Activated T-helper 1 cell treated with anti-CD3 and anti-CD28 coated beads, Interleukin-12 subunit alpha, Interleukin-12 subunit beta, Interleukin-2, Interleukin-4 antibody, amounts not matched to agents 30 ng/mL and 10 ng/mL and 1 ng/mL, durations not matched to agents 14 hours and 24 hours and 36 hours (primary cell): ENCODE measurements at regions not wholly inside any gene's neighbourhood (a gene's known extent, or its start where the extent isn't known, plus 50 kb on each side); places are given as distances from the start of the nearest gene placed in this dataset.
"Not testable (repeated sequence)": the region's sequence is repeated elsewhere in the genome, so short reads cannot be mapped to it uniquely, and the experiment has no call there.

Experiments used
- DNase-seq: peaks from one replicate; pipeline ENCODE4 v3.0.0; 2021; ENCODE audit warnings: low spot score
- H3K27ac Mint-ChIP-seq: one replicate; pipeline ENCODE4 v1.8.0; 2021; ENCODE audit warnings: mild to moderate bottlenecking, mixed read lengths
- H3K27me3 Mint-ChIP-seq: one replicate; pipeline ENCODE4 v1.8.0; 2022; ENCODE audit warnings: mild to moderate bottlenecking, moderate library complexity, mixed read lengths; ENCODE audit not compliant: insufficient read depth
- H3K36me3 Mint-ChIP-seq: one replicate; pipeline ENCODE4 v1.8.0; 2021; ENCODE audit warnings: low read depth, mixed read lengths
- H3K4me1 Mint-ChIP-seq: one replicate; pipeline ENCODE4 v1.8.0; 2021; ENCODE audit warnings: low read depth, mixed read lengths
- H3K4me3 Mint-ChIP-seq: one replicate; pipeline ENCODE4 v1.8.0; 2021; ENCODE audit warnings: mild to moderate bottlenecking, moderate library complexity, mixed read lengths
- H3K9me3 Mint-ChIP-seq: one replicate; pipeline ENCODE4 v1.8.0; 2021; ENCODE audit warnings: mixed read lengths
- intact Hi-C: fragments of 100-400 bp; cut with micrococcal nuclease; formaldehyde crosslinking; loops from one replicate; pipeline ENCODE4 v1.15.1; 2024

- no peaks in the 10 kb centered on the region for H3K9me3 Mint-ChIP-seq
- DNase-seq, result no peak
- peak overlapping the region; percentile 88 for H3K27ac Mint-ChIP-seq
- no peaks in the 10 kb centered on the region for H3K27me3 Mint-ChIP-seq
- peak overlapping the region; percentile 28 for H3K4me3 Mint-ChIP-seq
- peaks cover 3% of the 10 kb centered on the region for H3K36me3 Mint-ChIP-seq
- peaks cover 92% of the 10 kb centered on the region for H3K4me1 Mint-ChIP-seq
- intact Hi-C loops, result loop anchor here (5.0 to 10.0 kb wide), 5 partner anchors 139 to 566 kb away; partner anchors contain the start of genes FASTKD2, MDH1B and METTL21A
These were observed 168.0 kb upstream of the KLF7 start for GRCh38 chr2:207333599-207334300.

DNA sequence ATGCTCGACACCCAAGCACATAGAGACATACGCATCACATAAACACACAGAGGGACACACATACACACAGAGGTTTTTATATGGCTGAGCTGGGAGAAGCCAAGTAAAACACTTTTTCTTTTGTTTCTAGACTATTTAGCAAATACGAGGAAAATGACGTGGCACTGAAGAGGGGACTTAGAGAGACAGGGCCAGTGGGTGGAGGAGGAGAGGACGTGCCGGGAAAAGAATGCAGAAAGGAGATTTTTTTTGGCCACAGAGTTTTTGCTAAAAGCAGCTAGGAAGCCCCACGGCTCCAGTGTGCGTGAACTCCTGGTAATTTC lies 168.5 kb upstream of the KLF7 start:
- H3K9me3 Mint-ChIP-seq, result no peaks in the 10 kb centered on the region
- no peaks in the 10 kb centered on the region for H3K27me3 Mint-ChIP-seq
- H3K4me1 Mint-ChIP-seq, result peaks cover 87% of the 10 kb centered on the region
- H3K4me3 Mint-ChIP-seq, result peak overlapping the region; percentile 28
- H3K27ac Mint-ChIP-seq, result peak overlapping the region; percentile 88
- DNase-seq, result no peak
- H3K36me3 Mint-ChIP-seq, result no peaks in the 10 kb centered on the region
- intact Hi-C loops, result loop anchor here (5.0 to 10.0 kb wide), 5 partner anchors 138 to 567 kb away; partner anchors contain the start of genes FASTKD2, MDH1B and METTL21A

- Mint-ChIP-seq H3K27me3 (no peaks in the 10 kb centered on the region), H3K4me1 (peaks cover 82% of the 10 kb centered on the region), H3K27ac (peak overlapping the region; percentile 88), H3K36me3 (no peaks in the 10 kb centered on the region), H3K9me3 (no peaks in the 10 kb centered on the region), H3K4me3 (peak overlapping the region; percentile 28)
- intact Hi-C loops, result loop anchor here (5.0 to 10.0 kb wide), 5 partner anchors 138 to 567 kb away; partner anchors contain the start of genes FASTKD2, MDH1B and METTL21A
- no peak for DNase-seq
These were observed 169.1 kb upstream of the KLF7 start for GRCh38 chr2:207334624-207335371.

- Mint-ChIP-seq H3K4me1 (peaks cover 59% of the 10 kb centered on the region), H3K9me3 (no peaks in the 10 kb centered on the region), H3K36me3 (no peaks in the 10 kb centered on the region), H3K27me3 (no peaks in the 10 kb centered on the region), H3K27ac (peak overlapping the region; percentile 84), H3K4me3 (peak overlapping the region; percentile 64)
- intact Hi-C loops, result loop anchor here (1.0 to 10.0 kb wide), 5 partner anchors 20 to 287 kb away; partner anchors contain the start of gene METTL21A
- no peak for DNase-seq
These were observed 171.8 kb upstream of the KLF7 start for GRCh38 chr2:207337234-207338219.

- Mint-ChIP-seq H3K4me3 (peak overlapping the region; percentile 31), H3K4me1 (peaks cover 53% of the 10 kb centered on the region)
- intact Hi-C loops, result loop anchor here (10.0 kb wide), 1 partner anchor 287 kb away; the partner anchor contains the start of gene METTL21A
These were observed 172.5 kb upstream of the KLF7 start for GRCh38 chr2:207338220-207338607.

DNA sequence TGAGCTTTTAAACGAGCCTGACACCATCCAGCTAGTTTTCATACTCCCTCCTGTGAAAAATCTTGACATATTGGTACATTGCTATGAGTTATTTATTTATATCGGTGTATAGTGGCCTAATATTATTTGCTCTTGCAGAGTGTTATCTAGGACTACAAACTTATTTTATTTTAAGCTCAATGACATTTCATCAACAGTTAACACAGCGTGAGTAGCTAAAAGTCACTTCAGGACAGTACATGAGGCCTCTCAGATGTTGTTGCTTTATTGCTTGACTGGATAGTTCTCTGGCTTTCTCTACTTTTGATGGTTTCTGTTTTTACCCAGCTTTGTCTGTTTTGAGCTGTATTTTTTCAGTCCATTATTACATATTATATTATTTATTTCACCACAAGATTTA lies 172.9 kb upstream of the KLF7 start:
- Mint-ChIP-seq H3K9me3 (no peaks in the 10 kb centered on the region), H3K4me1 (peaks cover 49% of the 10 kb centered on the region), H3K36me3 (no peaks in the 10 kb centered on the region), H3K27me3 (no peaks in the 10 kb centered on the region), H3K4me3 (no peak overlapping the region), H3K27ac (peak overlapping the region; percentile 84)
- no peak for DNase-seq
- intact Hi-C loops, result loop anchor here (10.0 kb wide), 1 partner anchor 286 kb away; the partner anchor contains the start of gene METTL21A

More at GRCh38 chr2:207338220-207338607, 172.5 kb upstream of the KLF7 start:
- DNase-seq, result no peak
- peak overlapping the region; percentile 84 for H3K27ac Mint-ChIP-seq
- H3K9me3 Mint-ChIP-seq, result no peaks in the 10 kb centered on the region
- no peaks in the 10 kb centered on the region for H3K36me3 Mint-ChIP-seq
- no peaks in the 10 kb centered on the region for H3K27me3 Mint-ChIP-seq

DNA sequence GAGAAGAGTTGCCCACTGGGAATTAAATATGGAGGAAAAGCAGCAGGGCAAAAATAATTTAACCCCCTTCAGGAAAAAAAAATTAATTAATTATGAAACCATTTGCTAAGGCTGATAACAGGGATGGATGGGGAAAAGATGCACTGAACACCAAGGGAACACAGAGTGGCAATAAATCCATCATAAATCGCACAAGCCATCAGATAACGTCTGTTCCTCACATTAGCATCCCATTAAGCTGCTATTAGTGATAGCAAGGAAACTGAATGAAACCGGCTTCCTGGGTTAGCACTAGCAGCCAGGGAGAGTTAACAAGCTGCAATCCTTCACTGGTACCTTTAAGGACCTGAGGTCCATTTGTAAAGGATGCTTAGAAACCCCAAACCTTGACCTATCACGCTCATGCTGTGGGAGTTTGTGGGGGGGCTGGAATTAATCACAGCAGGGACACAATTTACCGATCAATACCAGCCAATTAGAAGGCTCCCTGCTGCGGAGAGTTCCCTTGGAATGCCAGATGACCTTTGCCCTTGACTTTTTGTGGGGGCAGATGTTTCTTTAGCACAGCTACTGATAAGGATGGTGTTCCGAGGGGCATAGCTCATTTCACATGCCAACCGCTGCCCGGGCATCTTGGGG lies 175.5 kb upstream of the KLF7 start:
- Mint-ChIP-seq H3K27ac (no peak overlapping the region), H3K27me3 (no peaks in the 10 kb centered on the region), H3K4me3 (no peak overlapping the region), H3K4me1 (peaks cover 24% of the 10 kb centered on the region), H3K9me3 (peaks cover 7% of the 10 kb centered on the region), H3K36me3 (peaks cover 2% of the 10 kb centered on the region)
- intact Hi-C loops, result no loop called here
- DNase-seq, result no peak

DNA sequence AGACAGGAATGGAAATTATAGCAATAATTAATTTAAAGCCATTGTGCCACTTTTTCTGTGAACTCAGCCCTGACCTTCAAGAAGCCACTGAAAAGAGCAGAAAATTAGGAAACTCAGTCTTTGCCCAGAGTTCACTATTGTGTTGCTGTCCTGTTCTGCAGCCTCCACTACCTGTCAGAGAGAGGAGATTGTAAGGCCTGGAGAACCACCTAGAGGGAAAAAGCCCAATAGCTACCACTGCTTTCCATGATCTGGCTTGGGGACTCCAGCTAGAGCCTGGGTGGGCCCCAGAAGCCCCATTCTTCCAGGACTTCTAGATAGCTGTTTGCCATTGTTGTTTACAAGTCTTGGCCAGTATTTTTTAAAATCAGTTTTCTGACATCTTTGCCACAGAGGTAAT lies 176.1 kb upstream of the KLF7 start:
- intact Hi-C loops, result no loop called here
- Mint-ChIP-seq H3K4me3 (no peak overlapping the region), H3K27ac (no peak overlapping the region), H3K4me1 (peaks cover 20% of the 10 kb centered on the region), H3K9me3 (peaks cover 12% of the 10 kb centered on the region), H3K36me3 (peaks cover 2% of the 10 kb centered on the region), H3K27me3 (no peaks in the 10 kb centered on the region)
- no peak for DNase-seq

DNA sequence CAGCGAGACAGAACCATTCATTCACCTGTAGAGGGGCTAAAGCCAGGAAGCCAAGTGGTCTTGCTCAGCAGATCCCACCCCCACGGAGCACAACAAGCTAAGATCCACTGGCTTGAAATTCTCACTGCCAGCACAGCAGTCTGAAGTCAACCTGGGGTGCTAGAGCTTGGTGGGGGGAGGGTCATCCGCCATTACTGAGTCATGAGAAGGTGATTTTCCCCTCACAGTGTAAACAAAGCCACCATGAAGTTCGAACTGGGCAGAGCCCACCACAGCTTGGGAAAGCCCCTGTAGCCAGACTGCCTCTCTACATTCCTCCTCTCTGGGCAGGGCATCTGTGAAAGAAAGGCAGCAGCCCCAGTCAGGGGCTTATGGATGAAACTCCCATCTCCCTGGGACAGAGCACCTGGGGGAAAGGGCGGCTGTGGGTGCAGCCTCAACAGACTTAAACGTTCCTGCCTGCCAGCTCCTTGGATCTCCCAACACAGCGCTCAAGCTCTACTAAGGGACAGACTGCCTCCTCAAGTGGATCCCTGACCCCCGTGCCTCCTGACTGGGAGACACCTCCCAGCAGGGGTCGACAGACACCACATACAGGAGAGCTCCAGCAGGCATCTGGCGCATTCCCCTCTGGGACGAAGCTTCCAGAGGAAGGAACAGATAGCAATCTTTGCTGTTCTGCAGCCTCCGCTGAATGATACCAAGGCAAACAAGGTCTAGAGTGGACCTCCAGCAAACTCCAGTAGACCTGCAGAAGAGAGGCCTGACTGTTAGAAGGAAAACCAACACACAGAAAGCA lies 179.0 kb upstream of the KLF7 start:
- intact Hi-C loops, H3K4me1 Mint-ChIP-seq, H3K36me3 Mint-ChIP-seq, DNase-seq, H3K4me3 Mint-ChIP-seq, H3K27ac Mint-ChIP-seq, H3K27me3 Mint-ChIP-seq: not testable (repeated sequence)
- peaks cover 21% of the 10 kb centered on the region for H3K9me3 Mint-ChIP-seq

- intact Hi-C loops, result loop anchor here (5.0 kb wide), 1 partner anchor 304 kb away; no protein-coding TSS in a partner anchor
These were observed 178.6 kb upstream of the CREB1 start for GRCh38 chr2:207351171-207351570.

GRCh38 chr2:207352978-207353671 lies 176.6 kb upstream of the CREB1 start:
- peaks cover 10% of the 10 kb centered on the region for H3K4me1 Mint-ChIP-seq
- intact Hi-C loops, result loop anchor here (5.0 kb wide), 1 partner anchor 306 kb away; no protein-coding TSS in a partner anchor
- no peaks in the 10 kb centered on the region for H3K36me3 Mint-ChIP-seq
- no peaks in the 10 kb centered on the region for H3K9me3 Mint-ChIP-seq
- peak; percentile 36 for DNase-seq
- peaks cover 2% of the 10 kb centered on the region for H3K27me3 Mint-ChIP-seq
- no peak overlapping the region for H3K27ac Mint-ChIP-seq
- no peak overlapping the region for H3K4me3 Mint-ChIP-seq

More at GRCh38 chr2:207351171-207351570, 178.6 kb upstream of the CREB1 start:
- H3K4me3 Mint-ChIP-seq, result no peak overlapping the region
- no peak for DNase-seq
- peaks cover 5% of the 10 kb centered on the region for H3K36me3 Mint-ChIP-seq
- peaks cover 10% of the 10 kb centered on the region for H3K4me1 Mint-ChIP-seq
- H3K27me3 Mint-ChIP-seq, result peaks cover 5% of the 10 kb centered on the region
- peaks cover 14% of the 10 kb centered on the region for H3K9me3 Mint-ChIP-seq
- no peak overlapping the region for H3K27ac Mint-ChIP-seq
